HG03280 (cell line): ENCODE measurements at regions not wholly inside any gene's neighbourhood (a gene's known extent, or its start where the extent isn't known, plus 50 kb on each side); places are given as distances from the start of the nearest gene placed in this dataset.
"Not testable (repeated sequence)": the region's sequence is repeated elsewhere in the genome, so short reads cannot be mapped to it uniquely, and the experiment has no call there.

Source experiments
- ATAC-seq: cut with Tn5 transposase; IDR thresholded peaks from one replicate; pipeline ENCODE4 v1.9.1; 2021; ENCODE audit warnings: mild to moderate bottlenecking, moderate library complexity; ENCODE audit not compliant: unreplicated experiment

GRCh38 chr13:100787899-100788298, 113.3 kb upstream of the TMTC4 start:
- no peak for ATAC-seq

GRCh38 chr13:100776686-100777085, 102.1 kb upstream of the TMTC4 start:
- not testable (repeated sequence) for ATAC-seq

- ATAC-seq, result no peak
Observed at GRCh38 chr13:100773923-100774663, 99.5 kb upstream of the TMTC4 start.

- ATAC-seq, result no peak
Observed at GRCh38 chr13:100773429-100773828, 98.8 kb upstream of the TMTC4 start.

- no peak for ATAC-seq
Observed at GRCh38 chr13:100767192-100767591, 92.6 kb upstream of the TMTC4 start.

GRCh38 chr13:100766570-100766969, 92.0 kb upstream of the TMTC4 start:
- ATAC-seq, result not testable (repeated sequence)

- ATAC-seq, result no peak
Observed at GRCh38 chr13:100764937-100765336, 90.3 kb upstream of the TMTC4 start.

GRCh38 chr13:100762126-100762525, 87.5 kb upstream of the TMTC4 start:
- ATAC-seq, result not testable (repeated sequence)

- ATAC-seq, result no peak
Observed at GRCh38 chr13:100755891-100756290, 81.3 kb upstream of the TMTC4 start.

GRCh38 chr13:100754459-100754858, 79.9 kb upstream of the TMTC4 start:
- ATAC-seq, result no peak

- no peak for ATAC-seq
Observed at GRCh38 chr13:100753376-100753775, 78.8 kb upstream of the TMTC4 start.

GRCh38 chr13:100751826-100752225, 77.2 kb upstream of the TMTC4 start:
- ATAC-seq, result no peak

- no peak for ATAC-seq
Observed at GRCh38 chr13:100746953-100747683, 72.5 kb upstream of the TMTC4 start.

- no peak for ATAC-seq
Observed at GRCh38 chr13:100738176-100738855, 63.7 kb upstream of the TMTC4 start.

- no peak for ATAC-seq
Observed at GRCh38 chr13:100735494-100735893, 60.9 kb upstream of the TMTC4 start.

- ATAC-seq, result no peak
Observed at GRCh38 chr13:100734194-100734720, 59.7 kb upstream of the TMTC4 start.

- ATAC-seq, result no peak
Observed at GRCh38 chr13:100733261-100733660, 58.7 kb upstream of the TMTC4 start.

- ATAC-seq, result no peak
Observed at GRCh38 chr13:100728201-100728600, 53.6 kb upstream of the TMTC4 start.

- ATAC-seq, result no peak
Observed at GRCh38 chr13:100725472-100725871, 50.9 kb upstream of the TMTC4 start.

GRCh38 chr13:100724568-100724967, 50.0 kb upstream of the TMTC4 start:
- no peak for ATAC-seq
